GM23338 (cell line): ENCODE measurements at regions not wholly inside any gene's neighbourhood (a gene's known extent, or its start where the extent isn't known, plus 50 kb on each side); places are given as distances from the start of the nearest gene placed in this dataset.
A peak's percentile ranks its signal among the peaks of the same experiment; 100 is the strongest.

Source experiments
- ATAC-seq: fragments of 200-7000 bp; cut with Tn5 transposase; 3 replicates; pipeline ENCODE4 v1.9.1; 2020
- DNase-seq: peaks from one replicate; pipeline ENCODE4 v3.0.0-alpha.2; 2015; ENCODE audit warnings: low spot score
- H2AFZ ChIP-seq: fragments of 200-600 bp; sonication (generic); 2 replicates; pipeline ENCODE4 v1.8.0; 2016; ENCODE audit warnings: antibody characterized with exemption, mild to moderate bottlenecking, moderate library complexity
- H3F3A ChIP-seq: fragments of 200-600 bp; sonication (generic); replicated peaks from 2 replicates; pipeline ENCODE4 v1.8.0; 2017; ENCODE audit warnings: antibody characterized with exemption, mixed run types, low read depth
- H3K27ac ChIP-seq: fragments of 200-600 bp; sonication (generic); 2 replicates; pipeline ENCODE4 v1.6.1; 2016; ENCODE audit warnings: low read depth
- H3K27me3 ChIP-seq: fragments of 200-600 bp; sonication (generic); 2 replicates; pipeline ENCODE4 v1.8.0; 2016; ENCODE audit warnings: mild to moderate bottlenecking, mixed run types, moderate library complexity; ENCODE audit not compliant: insufficient read depth
- H3K36me3 ChIP-seq: fragments of 200-600 bp; sonication (generic); 2 replicates; pipeline ENCODE4 v1.8.0; 2016; ENCODE audit warnings: mild to moderate bottlenecking; ENCODE audit not compliant: insufficient read depth
- H3K4me1 ChIP-seq: fragments of 200-600 bp; sonication (generic); 2 replicates; pipeline ENCODE4 v1.8.0; 2016; ENCODE audit warnings: mild to moderate bottlenecking, moderate library complexity; ENCODE audit not compliant: insufficient read depth
- H3K4me2 ChIP-seq: fragments of 200-600 bp; sonication (generic); 2 replicates; pipeline ENCODE4 v1.7.1; 2017; ENCODE audit warnings: mixed run types
- H3K4me3 ChIP-seq: fragments of 200-600 bp; sonication (generic); 2 replicates; pipeline ENCODE4 v1.6.1; 2016; ENCODE audit warnings: mixed run types
- H3K79me2 ChIP-seq: fragments of 200-600 bp; sonication (generic); replicated peaks from 2 replicates; pipeline ENCODE4 v1.8.0; 2017; ENCODE audit warnings: mild to moderate bottlenecking; ENCODE audit not compliant: insufficient read depth
- H3K9me2 ChIP-seq: fragments of 200-600 bp; sonication (generic); 2 replicates; pipeline ENCODE4 v1.8.0; 2017; ENCODE audit not compliant: insufficient read depth
- H4K20me1 ChIP-seq: fragments of 200-600 bp; sonication (generic); replicated peaks from 2 replicates; pipeline ENCODE4 v1.8.0; 2017; ENCODE audit warnings: mild to moderate bottlenecking; ENCODE audit not compliant: insufficient read depth
- H3K27ac Mint-ChIP-seq: 2 replicates; pipeline ENCODE4 v1.8.0; 2020; ENCODE audit warnings: inconsistent platforms, mild to moderate bottlenecking, moderate library complexity, mixed read lengths
- H3K27me3 Mint-ChIP-seq: 3 replicates; pipeline ENCODE4 v1.8.0; 2022; ENCODE audit warnings: low read depth, mild to moderate bottlenecking, moderate library complexity, mixed read lengths, inconsistent platforms; ENCODE audit not compliant: insufficient read depth, poor library complexity
- H3K36me3 Mint-ChIP-seq: 3 replicates; pipeline ENCODE4 v1.8.0; 2021; ENCODE audit warnings: low read depth, mild to moderate bottlenecking, inconsistent platforms, moderate library complexity, mixed read lengths
- H3K4me1 Mint-ChIP-seq: 3 replicates; pipeline ENCODE4 v1.8.0; 2020; ENCODE audit warnings: mild to moderate bottlenecking, inconsistent platforms, mixed read lengths
- H3K4me3 Mint-ChIP-seq: 3 replicates; pipeline ENCODE4 v1.8.0; 2021; ENCODE audit warnings: moderate library complexity, mild to moderate bottlenecking, inconsistent platforms, mixed read lengths
- H3K9me3 Mint-ChIP-seq: 3 replicates; pipeline ENCODE4 v1.8.0; 2020; ENCODE audit warnings: moderate library complexity, mild to moderate bottlenecking, inconsistent platforms, mixed read lengths
- CREB1 ChIP-seq: fragments of 250-450 bp; sonication (Bioruptor Pico); IDR thresholded peaks from 2 replicates; pipeline ENCODE4 v1.5.0; 2020; ENCODE audit warnings: low read depth, mild to moderate bottlenecking, moderate library complexity
- EZH2 ChIP-seq: fragments of 200-600 bp; sonication (generic); IDR thresholded peaks from one replicate; pipeline ENCODE4 v1.8.0; 2017; ENCODE audit warnings: antibody characterized with exemption, mild to moderate bottlenecking, low read depth; ENCODE audit not compliant: unreplicated experiment
- EZH2phosphoT487 ChIP-seq: fragments of 200-600 bp; sonication (generic); IDR thresholded peaks from one replicate; pipeline ENCODE4 v1.8.1; 2018; ENCODE audit warnings: antibody characterized with exemption; ENCODE audit not compliant: unreplicated experiment
- JUNB ChIP-seq: IDR thresholded peaks from one replicate; pipeline ENCODE4 v1.6.1; 2016; ENCODE audit warnings: antibody characterized with exemption; ENCODE audit not compliant: unreplicated experiment
- NANOG ChIP-seq: IDR thresholded peaks from 2 replicates; pipeline ENCODE4 v1.6.1; 2016; ENCODE audit warnings: antibody characterized with exemption, borderline replicate concordance
- STAT1 ChIP-seq: IDR thresholded peaks from one replicate; pipeline ENCODE4 v1.6.1; 2016; ENCODE audit warnings: antibody characterized with exemption; ENCODE audit not compliant: unreplicated experiment
- ZNF114 ChIP-seq: fragments of 250-450 bp; sonication (Bioruptor Pico); IDR thresholded peaks from 2 replicates; pipeline ENCODE4 v1.5.0; 2020; ENCODE audit warnings: mild to moderate bottlenecking, moderate library complexity
- TF ChIP-seq, protein P1 (sequence below): IDR thresholded peaks from one replicate; pipeline ENCODE4 v1.6.1; 2018; ENCODE audit warnings: antibody characterized with exemption; ENCODE audit not compliant: unreplicated experiment
- TF ChIP-seq, protein P2 (sequence below), 2 experiments: fragments of 200-600 bp in 1 of 2; sonication (generic) in 1 of 2; conservative IDR thresholded peaks; 2 replicates each; pipeline versions ENCODE4 v1.5.1 to v1.6.1; 2016 to 2017; ENCODE audit warnings: antibody characterized with exemption in 2 of 2, low read depth in 2 of 2, mild to moderate bottlenecking in 2 of 2, moderate library complexity in 1 of 2
- TF ChIP-seq, protein P3 (sequence below): fragments of 250-450 bp; sonication (Bioruptor Pico); IDR thresholded peaks from 2 replicates; pipeline ENCODE4 v1.5.0; 2020; ENCODE audit warnings: mild to moderate bottlenecking, moderate library complexity

DNA sequence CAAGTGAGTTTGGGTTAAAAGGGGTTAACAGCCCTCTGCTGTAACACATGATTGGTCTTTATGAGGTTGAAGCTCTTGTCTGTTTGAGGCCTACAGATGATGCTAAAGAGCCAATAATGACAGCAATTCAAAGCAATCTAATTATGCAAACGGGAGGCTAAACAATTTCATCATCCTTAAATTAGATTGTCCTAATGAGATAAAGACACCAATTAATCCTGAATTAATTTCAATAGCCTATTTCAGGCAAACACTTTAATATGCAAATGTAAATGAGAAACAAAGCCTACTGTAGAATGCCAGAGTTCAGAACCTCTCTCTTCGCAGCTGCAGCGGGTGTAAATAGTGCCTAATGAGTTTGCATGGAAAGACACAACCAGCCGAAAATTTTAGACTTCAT is 504.7 kb upstream of the PBX1 start:
- Mint-ChIP-seq H3K27me3 (no peaks in the 10 kb centered on the region), H3K4me3 (no peak overlapping the region), H3K4me1 (peaks cover 13% of the 10 kb centered on the region), H3K27ac (no peak overlapping the region), H3K36me3 (no peaks in the 10 kb centered on the region), H3K9me3 (no peaks in the 10 kb centered on the region)
- Histone ChIP-seq H3K4me3 (no peak overlapping the region), H3K27ac (no peak overlapping the region), H3K79me2 (no peaks in the 10 kb centered on the region), H3K9me2 (no peaks in the 10 kb centered on the region), H3K4me1 (peaks cover 12% of the 10 kb centered on the region), H3K36me3 (no peaks in the 10 kb centered on the region), H2AFZ (no peak overlapping the region; the same call in 1 of the 2 replicates), H3K27me3 (no peaks in the 10 kb centered on the region), H4K20me1 (no peaks in the 10 kb centered on the region), H3K4me2 (peak overlapping the region; percentile 25), H3F3A (no peaks in the 10 kb centered on the region)
- TF ChIP-seq ZNF114 (no peak), EZH2phosphoT487 (no peak), NANOG (0 out of 2 replicates have a peak, but pooled peaks have one; percentile 20), CREB1 (CRISPR knock-in tag) (no peak), STAT1 (no peak)
- TF ChIP-seq, protein P1, sequence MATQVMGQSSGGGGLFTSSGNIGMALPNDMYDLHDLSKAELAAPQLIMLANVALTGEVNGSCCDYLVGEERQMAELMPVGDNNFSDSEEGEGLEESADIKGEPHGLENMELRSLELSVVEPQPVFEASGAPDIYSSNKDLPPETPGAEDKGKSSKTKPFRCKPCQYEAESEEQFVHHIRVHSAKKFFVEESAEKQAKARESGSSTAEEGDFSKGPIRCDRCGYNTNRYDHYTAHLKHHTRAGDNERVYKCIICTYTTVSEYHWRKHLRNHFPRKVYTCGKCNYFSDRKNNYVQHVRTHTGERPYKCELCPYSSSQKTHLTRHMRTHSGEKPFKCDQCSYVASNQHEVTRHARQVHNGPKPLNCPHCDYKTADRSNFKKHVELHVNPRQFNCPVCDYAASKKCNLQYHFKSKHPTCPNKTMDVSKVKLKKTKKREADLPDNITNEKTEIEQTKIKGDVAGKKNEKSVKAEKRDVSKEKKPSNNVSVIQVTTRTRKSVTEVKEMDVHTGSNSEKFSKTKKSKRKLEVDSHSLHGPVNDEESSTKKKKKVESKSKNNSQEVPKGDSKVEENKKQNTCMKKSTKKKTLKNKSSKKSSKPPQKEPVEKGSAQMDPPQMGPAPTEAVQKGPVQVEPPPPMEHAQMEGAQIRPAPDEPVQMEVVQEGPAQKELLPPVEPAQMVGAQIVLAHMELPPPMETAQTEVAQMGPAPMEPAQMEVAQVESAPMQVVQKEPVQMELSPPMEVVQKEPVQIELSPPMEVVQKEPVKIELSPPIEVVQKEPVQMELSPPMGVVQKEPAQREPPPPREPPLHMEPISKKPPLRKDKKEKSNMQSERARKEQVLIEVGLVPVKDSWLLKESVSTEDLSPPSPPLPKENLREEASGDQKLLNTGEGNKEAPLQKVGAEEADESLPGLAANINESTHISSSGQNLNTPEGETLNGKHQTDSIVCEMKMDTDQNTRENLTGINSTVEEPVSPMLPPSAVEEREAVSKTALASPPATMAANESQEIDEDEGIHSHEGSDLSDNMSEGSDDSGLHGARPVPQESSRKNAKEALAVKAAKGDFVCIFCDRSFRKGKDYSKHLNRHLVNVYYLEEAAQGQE, result no peak
- TF ChIP-seq, protein P2, sequence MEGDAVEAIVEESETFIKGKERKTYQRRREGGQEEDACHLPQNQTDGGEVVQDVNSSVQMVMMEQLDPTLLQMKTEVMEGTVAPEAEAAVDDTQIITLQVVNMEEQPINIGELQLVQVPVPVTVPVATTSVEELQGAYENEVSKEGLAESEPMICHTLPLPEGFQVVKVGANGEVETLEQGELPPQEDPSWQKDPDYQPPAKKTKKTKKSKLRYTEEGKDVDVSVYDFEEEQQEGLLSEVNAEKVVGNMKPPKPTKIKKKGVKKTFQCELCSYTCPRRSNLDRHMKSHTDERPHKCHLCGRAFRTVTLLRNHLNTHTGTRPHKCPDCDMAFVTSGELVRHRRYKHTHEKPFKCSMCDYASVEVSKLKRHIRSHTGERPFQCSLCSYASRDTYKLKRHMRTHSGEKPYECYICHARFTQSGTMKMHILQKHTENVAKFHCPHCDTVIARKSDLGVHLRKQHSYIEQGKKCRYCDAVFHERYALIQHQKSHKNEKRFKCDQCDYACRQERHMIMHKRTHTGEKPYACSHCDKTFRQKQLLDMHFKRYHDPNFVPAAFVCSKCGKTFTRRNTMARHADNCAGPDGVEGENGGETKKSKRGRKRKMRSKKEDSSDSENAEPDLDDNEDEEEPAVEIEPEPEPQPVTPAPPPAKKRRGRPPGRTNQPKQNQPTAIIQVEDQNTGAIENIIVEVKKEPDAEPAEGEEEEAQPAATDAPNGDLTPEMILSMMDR (conservative IDR thresholded peaks at IDR 0.05; ENCODE audit: low read depth in 2 of 2), result no peak
- ATAC-seq (peak; percentile 56), DNase-seq (peak; percentile 10)

DNA sequence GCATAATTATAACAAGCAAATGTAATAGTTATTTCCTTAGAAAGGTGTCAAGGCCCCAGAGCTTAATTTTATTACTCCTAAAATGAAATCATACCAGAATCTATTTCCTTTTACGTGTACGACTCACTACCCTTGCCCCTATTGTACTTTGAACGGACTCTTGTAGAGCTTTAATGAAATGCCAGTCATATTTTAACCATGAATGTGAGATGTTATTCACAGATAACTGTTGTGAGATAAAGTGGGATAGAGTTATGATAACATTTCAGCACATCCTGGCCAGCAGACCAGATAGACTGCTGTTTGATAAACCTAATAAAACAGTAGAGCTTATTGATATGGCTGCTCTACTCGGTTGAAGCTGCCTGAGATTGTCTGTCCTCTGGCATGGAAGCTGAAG is 500.8 kb upstream of the PBX1 start:
- H3K36me3 Mint-ChIP-seq, result no peaks in the 10 kb centered on the region; the same call in 2 of the 3 replicates
- TF ChIP-seq JUNB (no peak), EZH2phosphoT487 (no peak), ZNF114 (no peak), EZH2 (no peak), CREB1 (CRISPR knock-in tag) (no peak), NANOG (no peak)
- TF ChIP-seq, protein P3, sequence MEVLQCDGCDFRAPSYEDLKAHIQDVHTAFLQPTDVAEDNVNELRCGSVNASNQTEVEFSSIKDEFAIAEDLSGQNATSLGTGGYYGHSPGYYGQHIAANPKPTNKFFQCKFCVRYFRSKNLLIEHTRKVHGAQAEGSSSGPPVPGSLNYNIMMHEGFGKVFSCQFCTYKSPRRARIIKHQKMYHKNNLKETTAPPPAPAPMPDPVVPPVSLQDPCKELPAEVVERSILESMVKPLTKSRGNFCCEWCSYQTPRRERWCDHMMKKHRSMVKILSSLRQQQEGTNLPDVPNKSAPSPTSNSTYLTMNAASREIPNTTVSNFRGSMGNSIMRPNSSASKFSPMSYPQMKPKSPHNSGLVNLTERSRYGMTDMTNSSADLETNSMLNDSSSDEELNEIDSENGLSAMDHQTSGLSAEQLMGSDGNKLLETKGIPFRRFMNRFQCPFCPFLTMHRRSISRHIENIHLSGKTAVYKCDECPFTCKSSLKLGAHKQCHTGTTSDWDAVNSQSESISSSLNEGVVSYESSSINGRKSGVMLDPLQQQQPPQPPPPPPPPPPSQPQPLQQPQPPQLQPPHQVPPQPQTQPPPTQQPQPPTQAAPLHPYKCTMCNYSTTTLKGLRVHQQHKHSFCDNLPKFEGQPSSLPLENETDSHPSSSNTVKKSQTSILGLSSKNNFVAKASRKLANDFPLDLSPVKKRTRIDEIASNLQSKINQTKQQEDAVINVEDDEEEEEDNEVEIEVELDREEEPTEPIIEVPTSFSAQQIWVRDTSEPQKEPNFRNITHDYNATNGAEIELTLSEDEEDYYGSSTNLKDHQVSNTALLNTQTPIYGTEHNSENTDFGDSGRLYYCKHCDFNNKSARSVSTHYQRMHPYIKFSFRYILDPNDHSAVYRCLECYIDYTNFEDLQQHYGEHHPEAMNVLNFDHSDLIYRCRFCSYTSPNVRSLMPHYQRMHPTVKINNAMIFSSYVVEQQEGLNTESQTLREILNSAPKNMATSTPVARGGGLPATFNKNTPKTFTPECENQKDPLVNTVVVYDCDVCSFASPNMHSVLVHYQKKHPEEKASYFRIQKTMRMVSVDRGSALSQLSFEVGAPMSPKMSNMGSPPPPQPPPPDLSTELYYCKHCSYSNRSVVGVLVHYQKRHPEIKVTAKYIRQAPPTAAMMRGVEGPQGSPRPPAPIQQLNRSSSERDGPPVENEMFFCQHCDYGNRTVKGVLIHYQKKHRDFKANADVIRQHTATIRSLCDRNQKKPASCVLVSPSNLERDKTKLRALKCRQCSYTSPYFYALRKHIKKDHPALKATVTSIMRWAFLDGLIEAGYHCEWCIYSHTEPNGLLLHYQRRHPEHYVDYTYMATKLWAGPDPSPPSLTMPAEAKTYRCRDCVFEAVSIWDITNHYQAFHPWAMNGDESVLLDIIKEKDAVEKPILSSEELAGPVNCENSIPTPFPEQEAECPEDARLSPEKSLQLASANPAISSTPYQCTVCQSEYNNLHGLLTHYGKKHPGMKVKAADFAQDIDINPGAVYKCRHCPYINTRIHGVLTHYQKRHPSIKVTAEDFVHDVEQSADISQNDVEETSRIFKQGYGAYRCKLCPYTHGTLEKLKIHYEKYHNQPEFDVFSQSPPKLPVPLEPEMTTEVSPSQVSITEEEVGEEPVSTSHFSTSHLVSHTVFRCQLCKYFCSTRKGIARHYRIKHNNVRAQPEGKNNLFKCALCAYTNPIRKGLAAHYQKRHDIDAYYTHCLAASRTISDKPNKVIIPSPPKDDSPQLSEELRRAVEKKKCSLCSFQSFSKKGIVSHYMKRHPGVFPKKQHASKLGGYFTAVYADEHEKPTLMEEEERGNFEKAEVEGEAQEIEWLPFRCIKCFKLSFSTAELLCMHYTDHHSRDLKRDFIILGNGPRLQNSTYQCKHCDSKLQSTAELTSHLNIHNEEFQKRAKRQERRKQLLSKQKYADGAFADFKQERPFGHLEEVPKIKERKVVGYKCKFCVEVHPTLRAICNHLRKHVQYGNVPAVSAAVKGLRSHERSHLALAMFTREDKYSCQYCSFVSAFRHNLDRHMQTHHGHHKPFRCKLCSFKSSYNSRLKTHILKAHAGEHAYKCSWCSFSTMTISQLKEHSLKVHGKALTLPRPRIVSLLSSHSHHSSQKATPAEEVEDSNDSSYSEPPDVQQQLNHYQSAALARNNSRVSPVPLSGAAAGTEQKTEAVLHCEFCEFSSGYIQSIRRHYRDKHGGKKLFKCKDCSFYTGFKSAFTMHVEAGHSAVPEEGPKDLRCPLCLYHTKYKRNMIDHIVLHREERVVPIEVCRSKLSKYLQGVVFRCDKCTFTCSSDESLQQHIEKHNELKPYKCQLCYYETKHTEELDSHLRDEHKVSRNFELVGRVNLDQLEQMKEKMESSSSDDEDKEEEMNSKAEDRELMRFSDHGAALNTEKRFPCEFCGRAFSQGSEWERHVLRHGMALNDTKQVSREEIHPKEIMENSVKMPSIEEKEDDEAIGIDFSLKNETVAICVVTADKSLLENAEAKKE (CRISPR knock-in tag), result no peak

More for the DNA sequence above, 500.8 kb upstream of the PBX1 start:
- H3K27ac ChIP-seq, result no peak overlapping the region
- H3K4me2 ChIP-seq, result no peak overlapping the region
- peaks cover 12% of the 10 kb centered on the region for H3K4me1 ChIP-seq
- H3K4me3 ChIP-seq, result no peak overlapping the region
- Mint-ChIP-seq H3K27ac (no peak overlapping the region), H3K4me3 (no peak overlapping the region), H3K27me3 (no peaks in the 10 kb centered on the region), H3K4me1 (peaks cover 13% of the 10 kb centered on the region), H3K9me3 (no peaks in the 10 kb centered on the region; the same call in 2 of the 3 replicates)
- no peaks in the 10 kb centered on the region for H3K36me3 ChIP-seq
- ATAC-seq, result no peak
- H3F3A ChIP-seq, result no peaks in the 10 kb centered on the region
- no peaks in the 10 kb centered on the region for H3K79me2 ChIP-seq
- no peaks in the 10 kb centered on the region for H4K20me1 ChIP-seq
- H3K27me3 ChIP-seq, result no peaks in the 10 kb centered on the region
- no peaks in the 10 kb centered on the region for H3K9me2 ChIP-seq
- no peak overlapping the region; the same call in 1 of the 2 replicates for H2AFZ ChIP-seq
- no peak for DNase-seq
